ENCODE measurements at regions not wholly inside any gene's neighbourhood (a gene's known extent, or its start where the extent isn't known, plus 50 kb on each side); places are given as distances from the start of the nearest gene placed in this dataset.
"Not testable (repeated sequence)": the region's sequence is repeated elsewhere in the genome, so short reads cannot be mapped to it uniquely, and the experiment has no call there.

- Histone ChIP-seq H3K27ac (no peak overlapping the region), H3K4me3 (no peak overlapping the region), H3K27me3 (peaks cover 10% of the 10 kb centered on the region), H3K4me1 (no peaks in the 10 kb centered on the region), H3K9me3 (no peaks in the 10 kb centered on the region), H3K36me3 (no peaks in the 10 kb centered on the region)
- 91% methylated on average over 1 of the region's 1 CpG for WGBS
- no peak for DNase-seq (ENCODE audit: low spot score in 2 of 2)
- TF ChIP-seq CTCF (IDR thresholded peaks at IDR 0.05) (no peak), POLR2A (IDR thresholded peaks at IDR 0.05) (no peak), POLR2AphosphoS5 (IDR thresholded peaks at IDR 0.05) (no peak), EP300 (IDR thresholded peaks at IDR 0.05) (no peak)
Measured at GRCh38 chr15:87706001-87706400, 550.5 kb downstream of the NTRK3 start.

GRCh38 chr15:87704276-87704675, 552.3 kb downstream of the NTRK3 start:
- Histone ChIP-seq H3K27me3 (peaks cover 10% of the 10 kb centered on the region), H3K4me3 (no peak overlapping the region), H3K27ac (no peak overlapping the region), H3K9me3 (no peaks in the 10 kb centered on the region), H3K36me3 (no peaks in the 10 kb centered on the region), H3K4me1 (no peaks in the 10 kb centered on the region)
- TF ChIP-seq EP300 (IDR thresholded peaks at IDR 0.05) (no peak), POLR2AphosphoS5 (IDR thresholded peaks at IDR 0.05) (no peak), POLR2A (IDR thresholded peaks at IDR 0.05) (no peak), CTCF (IDR thresholded peaks at IDR 0.05) (no peak)
- 71% methylated on average over 5 of the region's 5 CpGs for WGBS
- no peak for DNase-seq (ENCODE audit: low spot score in 2 of 2)

GRCh38 chr15:87703327-87704111, 553.0 kb downstream of the NTRK3 start:
- H3K9me3 ChIP-seq: peaks cover 2% of the 10 kb centered on the region
- no peak overlapping the region for H3K4me3 ChIP-seq
- WGBS: 86% methylated on average over 18 of the region's 18 CpGs
- no peak overlapping the region for H3K27ac ChIP-seq
- TF ChIP-seq EP300 (IDR thresholded peaks at IDR 0.05) (no peak), POLR2AphosphoS5 (IDR thresholded peaks at IDR 0.05) (no peak), POLR2A (IDR thresholded peaks at IDR 0.05) (no peak)
- H3K27me3 ChIP-seq: peaks cover 10% of the 10 kb centered on the region
- H3K36me3 ChIP-seq: no peaks in the 10 kb centered on the region
- no peaks in the 10 kb centered on the region for H3K4me1 ChIP-seq
- no peak for DNase-seq (ENCODE audit: low spot score in 2 of 2)

DNA sequence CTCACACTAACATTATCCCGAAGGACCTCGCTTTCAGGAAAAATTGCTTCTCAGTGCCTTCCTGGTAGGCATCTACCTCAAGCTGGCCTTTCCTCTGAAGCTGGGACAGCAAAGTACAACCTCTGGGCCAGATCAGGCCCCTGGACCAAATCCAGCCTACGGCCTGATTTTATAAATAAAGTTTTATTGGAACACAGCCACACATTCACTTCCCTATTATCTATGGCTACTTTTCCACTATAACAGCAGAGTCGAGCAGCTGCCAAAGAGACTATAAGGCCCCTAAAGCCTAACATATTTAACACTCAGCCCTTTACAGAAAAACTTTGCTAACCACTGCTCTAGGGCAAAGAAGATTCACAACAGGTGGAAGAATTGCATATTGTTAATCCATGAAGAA, 554.3 kb downstream of the NTRK3 start:
- Histone ChIP-seq H3K9me3 (peaks cover 4% of the 10 kb centered on the region), H3K36me3 (no peaks in the 10 kb centered on the region), H3K4me3 (no peak overlapping the region), H3K27ac (no peak overlapping the region), H3K4me1 (no peaks in the 10 kb centered on the region), H3K27me3 (peaks cover 10% of the 10 kb centered on the region)
- no peak for DNase-seq (ENCODE audit: low spot score in 2 of 2)
- WGBS: 97% methylated on average over 4 of the region's 4 CpGs
- no peak for TF ChIP-seq POLR2AphosphoS5 (IDR thresholded peaks at IDR 0.05)
- TF ChIP-seq POLR2A (IDR thresholded peaks at IDR 0.05): no peak
- TF ChIP-seq CTCF (IDR thresholded peaks at IDR 0.05): no peak
- no peak for TF ChIP-seq EP300 (IDR thresholded peaks at IDR 0.05)

GRCh38 chr15:87698467-87698866, 558.1 kb downstream of the NTRK3 start:
- not testable (repeated sequence) for H3K4me1 ChIP-seq; H3K27me3 ChIP-seq; H3K27ac ChIP-seq; H3K4me3 ChIP-seq; H3K9me3 ChIP-seq; H3K36me3 ChIP-seq; DNase-seq (ENCODE audit: low spot score in 2 of 2)
- 88% methylated on average over 2 of the region's 2 CpGs for WGBS

GRCh38 chr15:87689716-87690115, 566.8 kb downstream of the NTRK3 start:
- Histone ChIP-seq H3K27ac (no peak overlapping the region), H3K9me3 (no peaks in the 10 kb centered on the region), H3K4me3 (no peak overlapping the region), H3K4me1 (no peaks in the 10 kb centered on the region), H3K27me3 (no peaks in the 10 kb centered on the region), H3K36me3 (no peaks in the 10 kb centered on the region)
- 72% methylated on average over 1 of the region's 1 CpG for WGBS
- no peak for DNase-seq (ENCODE audit: low spot score in 2 of 2)
- TF ChIP-seq CTCF (IDR thresholded peaks at IDR 0.05) (no peak), POLR2A (IDR thresholded peaks at IDR 0.05) (no peak), EP300 (IDR thresholded peaks at IDR 0.05) (no peak), POLR2AphosphoS5 (IDR thresholded peaks at IDR 0.05) (no peak)

Measured in suprapubic skin (tissue), 4 donors.